ENCODE measurements at regions not wholly inside any gene's neighbourhood (a gene's known extent, or its start where the extent isn't known, plus 50 kb on each side); places are given as distances from the start of the nearest gene placed in this dataset.
"Not testable (repeated sequence)": the region's sequence is repeated elsewhere in the genome, so short reads cannot be mapped to it uniquely, and the experiment has no call there.

DNA sequence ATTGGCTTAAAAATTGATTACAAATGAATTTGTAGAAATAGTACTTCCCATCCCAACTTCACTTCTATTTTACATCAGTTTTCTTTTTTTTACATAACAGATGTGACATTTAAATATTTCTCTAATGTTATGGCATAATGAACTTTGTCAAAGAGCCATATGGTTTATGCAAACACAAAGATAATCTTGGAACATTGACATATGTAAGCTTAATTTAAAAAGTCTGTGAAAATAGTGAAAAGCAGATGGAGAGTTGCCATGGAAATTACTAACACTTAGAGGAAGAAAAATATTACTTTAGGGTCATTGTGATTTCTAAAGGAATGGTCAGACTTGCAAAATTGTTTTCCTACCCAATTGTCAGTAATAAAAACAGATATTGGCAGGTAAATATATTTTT, 232.4 kb downstream of the AEBP2 start:
- no peak for DNase-seq

DNA sequence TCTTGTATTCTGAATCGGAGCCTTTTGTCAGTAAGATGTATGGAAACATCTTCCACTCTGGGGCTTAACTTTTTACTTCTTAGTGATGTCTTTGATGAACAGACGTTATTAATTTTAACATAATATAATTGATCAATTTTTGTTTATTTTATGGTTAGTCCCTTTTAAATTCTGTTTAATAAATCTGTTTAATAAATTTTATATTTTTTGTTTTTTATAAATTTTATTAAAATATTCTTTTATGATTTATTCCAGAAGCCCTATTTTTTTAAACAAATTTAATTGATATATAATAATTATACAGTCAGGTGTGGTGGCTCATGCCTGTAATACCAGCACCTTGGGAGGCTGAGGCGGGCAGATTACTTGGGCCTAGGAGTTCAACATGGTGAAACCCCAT, 235.1 kb downstream of the AEBP2 start:
- DNase-seq: no peak

DNA sequence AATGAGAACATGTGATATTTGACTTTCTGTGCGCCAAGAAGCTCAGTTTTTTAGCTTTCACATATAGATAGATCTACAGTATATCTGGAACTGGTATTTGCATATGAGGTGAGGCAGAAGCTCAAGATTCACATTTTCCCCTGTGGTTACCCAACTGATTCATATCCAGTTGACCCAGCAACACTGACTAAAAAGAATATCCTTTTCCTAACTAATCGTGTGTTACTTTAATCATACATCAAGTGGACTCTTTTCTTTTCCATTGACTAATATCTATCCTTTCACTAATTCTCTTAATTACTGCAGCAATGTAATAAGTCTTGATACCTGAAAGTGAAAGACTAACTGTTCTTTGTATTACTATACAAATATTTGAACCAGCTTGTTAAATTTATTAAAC, 236.1 kb downstream of the AEBP2 start:
- DNase-seq: no peak

DNA sequence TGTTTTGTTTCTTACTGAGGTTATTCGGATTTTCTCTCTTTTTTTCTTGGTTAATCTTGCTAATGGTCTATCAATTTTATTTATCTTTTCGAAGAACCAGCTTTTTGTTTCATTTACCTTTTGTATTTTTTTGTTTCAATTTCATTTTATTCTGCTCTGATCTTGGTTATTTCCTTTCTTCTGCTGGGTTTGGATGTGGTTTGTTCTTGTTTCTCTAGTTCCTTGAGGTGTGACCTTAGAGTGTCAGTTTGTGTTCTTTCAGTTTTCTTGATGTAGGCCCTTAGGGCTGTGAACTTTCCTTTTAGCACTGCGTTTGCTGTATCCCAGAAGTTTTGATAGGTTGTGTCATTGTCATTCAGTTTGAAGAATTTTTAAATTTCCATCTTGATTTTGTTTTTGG, 239.2 kb downstream of the AEBP2 start:
- DNase-seq: not testable (repeated sequence)

DNA sequence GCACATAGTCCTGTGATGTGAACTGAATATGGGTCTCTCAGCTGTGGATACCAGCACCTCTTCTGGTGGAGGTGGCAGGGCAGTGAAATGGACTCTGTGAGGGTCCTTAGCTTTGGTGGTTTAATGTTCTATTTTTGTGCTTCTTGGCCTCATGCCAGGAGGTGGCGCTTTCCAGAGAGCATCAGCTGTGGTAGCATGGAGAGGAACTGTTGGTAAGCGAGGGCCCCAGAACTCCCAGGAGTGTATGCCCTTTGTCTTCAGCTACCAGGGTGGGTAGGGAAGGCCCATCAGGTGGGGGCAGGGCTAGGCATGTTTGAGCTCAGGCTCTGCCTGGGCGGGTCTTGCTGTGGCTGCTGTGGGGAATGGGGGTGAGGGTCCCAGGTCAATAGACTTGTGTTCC, 241.7 kb downstream of the AEBP2 start:
- peak; percentile 23 for DNase-seq

DNA sequence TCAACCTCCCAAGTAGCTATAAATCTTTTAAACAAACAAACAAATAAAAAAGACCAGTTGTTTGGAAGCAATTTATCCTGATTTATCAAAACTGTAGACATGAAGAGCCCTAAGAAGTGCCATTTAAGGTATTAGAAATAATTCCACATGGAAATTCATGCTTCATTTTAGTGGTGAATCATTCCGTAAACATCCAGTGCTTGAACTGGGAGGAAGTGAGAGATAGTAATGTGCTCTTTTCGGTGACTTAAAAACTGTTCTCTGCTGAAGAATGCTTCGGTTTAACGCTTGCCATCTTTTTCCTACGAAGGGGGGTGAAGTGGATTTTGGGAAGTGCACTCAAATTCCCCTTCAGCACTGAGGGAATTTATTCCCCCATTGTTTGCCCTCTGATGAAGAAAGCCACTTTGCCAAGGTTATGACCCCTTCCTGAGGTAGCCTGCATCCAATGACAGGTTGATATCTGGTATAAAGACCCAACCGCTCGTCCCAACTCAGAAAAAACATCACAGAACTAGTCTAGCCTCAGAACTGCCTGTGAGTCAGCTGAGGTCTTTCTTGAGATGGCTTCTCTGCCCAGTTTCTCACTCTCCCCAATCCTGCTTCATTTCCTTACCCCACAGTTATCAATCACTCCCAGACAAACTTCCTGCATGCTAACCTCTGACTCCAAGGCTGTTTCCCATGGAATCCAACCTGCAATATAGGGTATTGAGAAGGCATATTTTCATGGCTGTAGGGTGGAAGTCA, 244.1 kb downstream of the AEBP2 start:
- no peak for DNase-seq

DNA sequence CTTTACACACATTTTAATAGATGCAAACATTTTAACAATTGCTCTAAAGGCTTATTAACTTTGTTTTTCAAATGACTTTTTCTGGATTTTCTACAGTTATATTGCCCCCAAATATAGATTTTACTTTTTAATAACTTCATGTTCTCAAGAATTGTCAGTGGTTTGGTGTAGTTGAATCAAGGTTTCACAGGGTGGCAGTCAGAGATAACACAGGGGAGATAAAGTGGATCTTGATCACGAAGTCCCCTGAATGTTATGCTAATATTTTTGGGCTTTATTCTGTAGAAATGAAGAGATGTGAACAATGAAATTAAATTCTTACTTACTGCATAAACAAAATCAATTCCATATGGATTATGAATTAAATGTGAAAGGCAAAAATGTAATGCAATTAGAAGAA, 248.1 kb downstream of the AEBP2 start:
- no peak for DNase-seq

DNA sequence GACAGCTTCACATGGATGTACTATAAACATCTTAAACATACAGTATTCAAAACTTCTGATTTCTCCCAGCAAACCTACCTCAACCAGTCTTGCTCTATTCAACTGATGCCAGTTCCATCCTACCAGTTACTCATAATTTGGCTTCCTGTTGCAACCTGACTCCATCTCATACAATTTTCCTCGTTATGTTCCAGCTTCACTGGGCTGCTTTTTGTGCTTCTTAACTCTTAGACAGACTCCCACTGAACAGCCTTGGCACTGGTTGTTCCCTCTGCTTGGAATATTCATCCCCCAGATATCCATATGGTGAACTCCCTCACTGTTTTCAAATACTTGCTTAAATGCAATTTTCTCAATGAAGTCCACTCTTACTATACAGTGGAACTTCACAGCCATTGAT, 249.2 kb downstream of the AEBP2 start:
- peak; percentile 2 for DNase-seq

DNA sequence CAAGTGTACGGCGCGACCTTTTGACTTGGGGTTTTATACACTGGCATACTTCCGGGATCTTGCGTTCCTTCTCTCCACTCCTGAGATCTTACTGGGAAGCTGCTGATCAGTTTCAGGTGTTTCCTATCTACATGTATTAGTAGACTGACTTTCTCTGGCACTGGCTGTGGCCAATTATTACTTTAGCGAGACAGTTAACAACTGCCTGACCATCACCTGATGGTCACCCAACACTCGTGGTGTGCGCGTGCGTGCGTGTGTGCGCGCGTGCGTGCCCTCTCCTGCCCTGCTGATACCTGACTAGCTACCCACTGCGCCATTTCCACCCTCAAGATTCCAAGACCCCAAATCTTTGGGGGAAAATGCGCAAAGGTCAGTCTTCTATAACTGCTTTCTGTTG, 249.9 kb downstream of the AEBP2 start:
- no peak for DNase-seq

DNA sequence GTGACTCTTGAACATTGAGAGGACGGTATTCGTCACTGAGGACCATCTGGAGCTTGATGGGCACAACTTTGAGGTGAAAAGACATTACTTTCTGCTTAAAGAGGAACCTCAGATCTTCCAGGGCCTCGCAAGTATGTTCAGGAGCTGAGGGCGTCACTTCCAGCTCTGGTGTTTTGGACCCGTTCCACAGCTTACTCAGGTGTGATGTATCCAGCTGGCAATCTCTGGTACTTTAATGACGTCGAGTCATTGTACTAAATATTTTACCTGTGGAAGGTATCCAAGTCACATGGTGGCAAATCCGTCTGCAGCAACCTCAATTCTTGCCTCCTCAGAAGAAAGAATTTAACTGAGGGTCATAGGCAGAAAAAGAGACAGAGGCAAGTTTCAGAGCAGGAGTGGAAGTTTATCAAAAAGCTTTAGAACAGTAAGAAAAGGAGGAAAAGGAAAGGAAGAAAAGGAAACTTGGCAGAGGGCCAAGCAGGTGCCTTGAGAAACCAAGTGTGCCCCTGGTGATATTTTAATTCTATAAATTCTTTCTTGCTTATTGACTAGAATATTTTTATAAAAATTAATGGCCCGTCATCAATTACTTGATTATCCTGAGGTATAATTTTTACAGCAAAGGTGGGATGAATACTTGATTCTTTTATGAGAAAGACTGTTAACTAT, 250.6 kb downstream of the AEBP2 start:
- DNase-seq: peak; percentile 54

DNA sequence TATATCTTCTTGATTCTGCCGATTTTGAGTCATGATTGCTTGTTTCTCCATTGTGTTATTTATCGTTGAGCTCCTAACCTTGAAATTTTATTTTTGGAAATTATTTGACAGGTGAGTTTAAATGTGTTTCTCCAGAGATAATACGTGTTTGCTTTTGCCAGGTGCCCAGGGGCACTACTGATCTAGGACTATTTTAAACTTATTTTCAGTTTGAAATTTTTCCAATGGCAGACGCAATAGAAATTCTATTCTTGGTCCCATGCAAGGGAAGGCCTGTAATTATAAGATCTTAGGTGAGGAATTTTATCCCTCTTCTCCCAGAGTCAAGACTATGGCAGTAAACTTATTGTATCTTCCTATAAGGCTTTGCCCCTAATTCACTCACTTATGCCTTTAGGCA, 252.8 kb downstream of the AEBP2 start:
- no peak for DNase-seq

DNA sequence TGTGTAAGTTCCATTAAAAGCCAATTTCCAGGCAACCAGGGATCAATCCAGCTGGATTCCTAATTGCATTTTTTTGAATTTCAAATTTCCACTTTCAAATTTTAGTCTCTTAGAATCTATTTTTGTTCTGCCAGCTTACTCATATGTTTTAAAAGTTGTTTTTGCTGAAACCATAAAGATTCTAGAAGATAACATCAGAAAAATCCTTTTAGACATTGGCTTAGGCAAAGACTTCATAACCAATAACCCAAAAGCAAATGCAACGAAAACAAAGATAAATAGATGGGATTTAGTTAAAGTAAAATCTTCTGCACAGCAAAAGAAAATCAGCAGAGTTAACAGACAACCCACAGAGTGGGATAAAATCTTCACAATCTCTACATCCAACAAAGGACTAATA, 253.3 kb downstream of the AEBP2 start:
- no peak for DNase-seq

DNA sequence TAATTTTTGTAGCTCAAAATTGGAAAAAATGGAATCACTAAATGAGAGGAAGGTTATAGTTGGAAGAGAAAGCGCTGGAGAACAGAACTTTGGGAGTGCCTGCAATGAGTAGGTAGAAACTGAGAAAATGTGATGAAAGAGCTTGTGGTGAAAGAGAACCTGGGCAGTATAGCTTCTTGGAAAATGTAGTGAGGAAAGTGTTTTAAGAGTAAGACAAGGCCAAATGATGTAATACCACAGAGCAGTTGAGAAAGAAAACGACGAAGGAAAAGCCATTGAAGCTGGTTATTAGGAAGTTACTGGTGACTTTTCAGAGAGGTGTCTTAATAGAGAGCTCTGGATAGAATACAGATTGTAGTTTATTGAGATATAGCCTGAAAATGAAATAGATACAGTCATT, 255.3 kb downstream of the AEBP2 start:
- DNase-seq: no peak

DNA sequence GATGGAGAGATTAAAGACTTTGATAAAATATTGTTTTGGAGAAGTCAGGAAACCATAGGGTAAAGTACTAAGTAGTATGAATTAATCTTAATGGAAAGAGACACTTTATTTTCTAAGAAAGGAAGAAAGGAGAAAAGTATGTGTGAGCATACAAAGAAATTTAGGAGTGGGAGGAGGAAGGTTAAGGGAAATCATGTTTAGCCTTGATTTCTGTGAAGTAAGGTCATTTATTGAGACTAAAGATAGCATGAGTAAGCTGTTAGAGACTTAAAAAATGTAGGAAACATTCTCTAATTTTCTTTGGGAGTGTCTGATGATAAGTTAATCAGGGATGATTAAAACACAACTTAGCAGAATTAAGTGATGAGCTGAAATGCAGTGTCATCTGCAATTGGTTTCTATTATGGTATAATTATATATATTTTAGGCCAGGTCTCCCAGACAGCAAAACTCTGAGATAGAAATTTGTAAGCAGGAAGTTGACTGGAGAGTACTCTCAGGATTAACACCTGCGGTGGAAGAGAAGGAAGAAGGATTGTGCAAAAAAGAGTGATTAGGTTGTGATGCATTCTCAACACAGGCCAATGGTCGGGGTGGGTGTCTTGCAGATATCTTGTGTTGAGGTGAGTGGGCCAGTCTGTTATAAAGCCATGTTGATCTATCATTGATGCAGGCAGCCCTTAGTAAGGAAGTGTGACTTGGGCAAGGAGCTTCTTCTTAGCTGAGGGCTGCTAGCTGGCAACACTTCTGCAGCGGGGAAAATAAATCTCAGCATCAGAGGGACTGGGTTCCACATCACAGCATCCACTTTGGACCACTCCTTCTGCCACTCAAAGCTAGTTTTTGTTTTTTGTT, 256.2 kb downstream of the AEBP2 start:
- DNase-seq: no peak

DNA sequence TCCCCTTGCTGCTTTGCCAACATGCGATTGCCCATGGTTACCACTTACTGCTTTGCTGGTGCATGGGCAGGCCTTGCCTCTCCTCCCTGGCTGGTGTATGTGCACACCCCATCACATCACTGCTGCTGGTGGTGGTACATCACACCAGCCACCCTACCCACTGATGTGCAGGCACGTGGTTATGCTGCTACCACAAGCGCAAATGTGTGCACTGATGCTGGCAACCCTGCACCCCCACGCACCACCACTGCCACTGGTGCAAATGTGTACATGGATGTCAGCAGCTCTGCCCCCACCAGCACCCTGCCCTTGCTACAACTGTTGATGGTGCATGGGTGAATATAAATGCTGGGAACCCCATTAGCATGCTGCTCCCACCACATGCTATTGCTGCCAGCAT, 261.7 kb downstream of the AEBP2 start:
- DNase-seq: no peak

DNA sequence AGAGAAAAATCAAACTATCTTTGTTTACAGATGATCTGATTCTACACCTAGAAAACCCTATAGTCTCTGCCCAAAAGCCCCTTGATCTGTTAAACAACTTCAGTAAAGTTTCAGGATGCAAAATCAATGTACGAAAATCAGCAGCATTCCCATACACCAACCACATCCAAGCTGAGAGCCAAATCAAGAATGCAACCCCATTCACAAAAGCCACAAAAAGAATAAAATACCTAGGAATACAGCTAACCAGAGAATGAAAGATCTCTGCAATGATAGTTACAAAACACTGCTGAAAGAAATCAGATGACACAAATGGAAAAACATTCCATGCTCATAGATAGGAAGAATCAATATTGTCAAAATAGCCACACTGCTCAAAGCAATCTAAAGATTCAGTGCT, 265.7 kb downstream of the AEBP2 start:
- no peak for DNase-seq

DNA sequence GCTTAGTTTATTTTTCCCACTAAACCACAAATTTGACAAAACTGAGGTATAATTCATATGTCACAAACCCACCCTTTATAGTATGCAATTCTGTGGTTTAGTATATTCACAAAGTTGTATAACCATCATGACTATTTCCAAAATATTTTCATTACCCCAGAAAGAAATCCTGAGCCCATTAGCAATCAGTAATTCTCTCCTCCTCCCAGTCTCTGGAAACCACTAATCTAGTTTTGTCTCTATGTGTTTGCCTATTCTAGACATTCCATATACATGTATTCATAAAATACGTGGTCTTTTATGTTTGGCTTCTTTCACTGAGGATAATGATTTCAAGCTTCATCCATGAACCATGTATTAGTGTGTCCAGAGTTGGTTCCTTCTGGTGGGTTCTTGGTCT, 267.6 kb downstream of the AEBP2 start:
- no peak for DNase-seq

DNA sequence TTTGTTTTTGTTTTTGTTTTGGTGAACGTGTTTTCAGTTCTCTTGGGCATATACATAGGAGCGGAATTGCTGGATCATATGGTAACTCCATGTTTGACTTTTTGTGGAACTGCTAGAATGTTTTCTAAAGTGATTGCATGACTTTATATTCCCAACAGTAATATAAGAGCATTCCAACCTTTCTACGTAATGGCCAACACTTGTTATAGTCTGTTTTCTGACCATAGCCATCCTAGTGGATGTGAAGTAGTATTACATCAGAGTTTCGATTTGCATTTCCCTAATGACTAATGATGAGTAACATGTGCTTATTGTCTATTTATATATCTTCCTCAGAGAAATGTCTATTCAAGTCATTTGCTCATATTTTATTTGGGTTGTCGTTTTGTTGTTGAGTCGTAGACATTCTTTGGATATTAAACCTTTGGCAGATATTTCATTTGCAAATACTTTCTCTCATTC, 268.7 kb downstream of the AEBP2 start:
- no peak for DNase-seq

DNA sequence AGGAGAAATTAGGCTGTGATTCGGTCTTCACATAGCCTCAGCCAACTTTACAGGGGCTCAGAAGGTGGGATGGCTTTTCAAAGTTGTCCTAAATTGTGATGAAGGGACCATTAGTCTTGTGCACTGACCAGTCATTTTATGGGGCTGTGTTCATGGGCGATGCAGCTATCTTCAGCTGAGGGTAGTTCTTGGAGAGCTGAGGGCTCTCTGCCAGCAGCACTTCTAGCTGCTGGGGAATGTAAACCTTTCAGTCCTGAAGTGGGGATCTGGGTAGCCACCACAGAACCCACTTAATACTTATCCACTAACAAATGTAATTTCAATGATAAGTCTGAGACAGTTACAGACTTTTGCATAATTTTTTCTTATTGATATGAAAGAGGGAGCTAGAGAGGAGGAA, 270.6 kb downstream of the AEBP2 start:
- no peak for DNase-seq

DNA sequence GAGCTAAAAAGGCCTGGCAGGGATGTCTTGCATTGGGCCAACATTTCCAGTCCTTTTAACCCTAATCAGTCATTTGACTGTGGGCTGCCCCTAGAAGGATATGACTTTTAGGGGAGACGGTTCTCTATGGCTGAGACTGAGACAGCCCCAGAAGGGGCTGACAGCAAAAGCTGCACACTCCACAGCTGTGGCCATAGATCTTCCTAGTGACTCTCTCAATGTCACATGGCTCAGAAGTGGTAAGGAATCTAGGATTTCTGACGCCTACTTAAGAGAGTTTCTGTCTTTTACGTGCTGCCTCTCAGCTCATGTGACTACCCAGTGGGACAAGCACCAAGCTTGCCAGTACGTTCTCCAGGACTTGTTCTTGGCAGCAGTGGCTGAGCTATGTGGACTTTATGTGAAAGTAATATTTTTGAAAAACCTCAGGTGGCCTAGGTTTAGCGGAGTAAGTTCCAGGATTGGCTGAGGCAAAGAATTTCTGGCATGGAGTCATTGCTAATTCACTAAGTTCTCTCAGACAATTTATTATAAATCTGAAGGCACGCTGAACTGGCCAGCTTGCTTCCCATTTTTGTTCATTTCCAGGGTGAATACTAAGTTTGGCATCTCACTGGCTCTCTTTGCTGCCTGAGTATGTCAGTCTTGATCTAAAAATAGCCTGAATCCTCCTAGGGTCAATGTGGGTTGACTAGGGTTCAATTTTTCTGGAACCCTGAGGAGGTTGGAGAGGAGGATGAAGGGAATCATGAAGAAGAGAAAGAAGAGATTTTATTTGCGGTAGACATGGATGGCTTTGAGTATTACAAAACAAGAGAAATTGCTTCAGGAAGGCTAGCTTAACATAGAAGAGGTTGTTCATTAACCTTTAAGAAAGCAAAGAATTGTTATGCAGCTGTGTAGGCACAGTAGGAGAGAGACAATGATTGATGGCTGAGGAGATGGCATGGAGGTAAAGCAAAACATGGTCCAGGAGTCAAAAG, 271.8 kb downstream of the AEBP2 start:
- no peak for DNase-seq

DNA sequence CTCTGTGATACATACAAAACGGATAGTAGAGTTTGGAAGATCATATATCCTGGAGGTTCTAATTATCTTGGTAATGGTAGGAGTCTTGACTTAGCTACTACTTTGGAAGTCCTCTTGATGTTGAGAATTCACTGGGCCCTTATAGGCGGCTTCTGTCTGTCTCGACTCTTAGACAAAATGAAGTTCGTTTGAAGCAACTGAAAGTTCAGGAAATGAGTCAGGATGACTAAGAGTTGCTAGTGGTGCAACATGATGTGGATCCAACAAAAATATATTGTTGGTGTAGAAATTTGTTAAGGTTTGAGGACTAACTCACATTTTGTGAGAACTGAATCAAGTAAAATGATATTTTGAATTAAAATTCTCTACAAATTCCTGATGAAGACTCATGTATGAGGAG, 272.7 kb downstream of the AEBP2 start:
- DNase-seq: no peak

DNA sequence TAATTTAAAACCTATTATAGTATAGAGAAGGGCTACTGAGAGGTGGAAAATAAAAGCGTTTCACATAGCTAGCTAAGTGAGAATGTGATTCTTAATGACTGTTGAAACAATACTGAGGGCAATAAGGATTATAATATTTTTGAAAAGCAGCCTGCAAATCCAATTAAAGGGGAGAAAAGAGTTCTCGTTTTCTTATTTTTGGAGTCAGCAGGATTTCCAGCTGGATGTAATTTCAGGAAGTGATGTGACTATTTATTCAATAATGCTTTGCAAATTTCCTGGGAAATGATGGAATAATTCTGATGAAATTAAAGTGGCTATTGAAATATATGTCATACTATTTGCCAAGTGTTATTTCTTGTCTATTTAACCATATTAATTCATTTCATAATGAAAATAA, 279.1 kb downstream of the AEBP2 start:
- no peak for DNase-seq

DNA sequence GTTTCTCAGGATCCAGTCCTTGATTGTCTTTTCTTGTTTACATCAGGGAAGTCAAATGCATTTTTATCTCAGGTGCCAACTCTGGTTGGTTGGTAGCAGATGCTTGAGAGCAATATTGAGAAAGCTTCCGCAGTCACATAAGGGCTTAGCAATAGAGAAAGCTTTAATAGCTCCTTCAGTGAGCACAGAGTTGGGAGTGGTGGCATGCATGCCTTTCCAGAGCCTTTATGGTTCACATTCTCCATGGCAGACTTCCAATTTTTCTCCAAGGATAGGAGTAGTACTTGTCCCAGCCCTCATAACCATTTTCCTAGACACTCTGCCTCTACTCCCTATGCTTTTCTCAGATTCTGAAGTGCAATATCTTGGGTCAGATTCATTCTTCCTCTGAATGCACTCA, 280.4 kb downstream of the AEBP2 start:
- no peak for DNase-seq
